GM23338 (cell line): ENCODE measurements at regions not wholly inside any gene's neighbourhood (a gene's known extent, or its start where the extent isn't known, plus 50 kb on each side); places are given as distances from the start of the nearest gene placed in this dataset.

Source experiments
- ATAC-seq: fragments of 200-7000 bp; cut with Tn5 transposase; 3 replicates; pipeline ENCODE4 v1.9.1; 2020
- DNase-seq: peaks from one replicate; pipeline ENCODE4 v3.0.0-alpha.2; 2015; ENCODE audit warnings: low spot score
- H2AFZ ChIP-seq: fragments of 200-600 bp; sonication (generic); 2 replicates; pipeline ENCODE4 v1.8.0; 2016; ENCODE audit warnings: antibody characterized with exemption, mild to moderate bottlenecking, moderate library complexity
- H3F3A ChIP-seq: fragments of 200-600 bp; sonication (generic); replicated peaks from 2 replicates; pipeline ENCODE4 v1.8.0; 2017; ENCODE audit warnings: antibody characterized with exemption, mixed run types, low read depth
- H3K27ac ChIP-seq: fragments of 200-600 bp; sonication (generic); 2 replicates; pipeline ENCODE4 v1.6.1; 2016; ENCODE audit warnings: low read depth
- H3K27me3 ChIP-seq: fragments of 200-600 bp; sonication (generic); 2 replicates; pipeline ENCODE4 v1.8.0; 2016; ENCODE audit warnings: mild to moderate bottlenecking, mixed run types, moderate library complexity; ENCODE audit not compliant: insufficient read depth
- H3K36me3 ChIP-seq: fragments of 200-600 bp; sonication (generic); 2 replicates; pipeline ENCODE4 v1.8.0; 2016; ENCODE audit warnings: mild to moderate bottlenecking; ENCODE audit not compliant: insufficient read depth
- H3K4me1 ChIP-seq: fragments of 200-600 bp; sonication (generic); 2 replicates; pipeline ENCODE4 v1.8.0; 2016; ENCODE audit warnings: mild to moderate bottlenecking, moderate library complexity; ENCODE audit not compliant: insufficient read depth
- H3K4me2 ChIP-seq: fragments of 200-600 bp; sonication (generic); 2 replicates; pipeline ENCODE4 v1.7.1; 2017; ENCODE audit warnings: mixed run types
- H3K4me3 ChIP-seq: fragments of 200-600 bp; sonication (generic); 2 replicates; pipeline ENCODE4 v1.6.1; 2016; ENCODE audit warnings: mixed run types
- H3K79me2 ChIP-seq: fragments of 200-600 bp; sonication (generic); replicated peaks from 2 replicates; pipeline ENCODE4 v1.8.0; 2017; ENCODE audit warnings: mild to moderate bottlenecking; ENCODE audit not compliant: insufficient read depth
- H3K9me2 ChIP-seq: fragments of 200-600 bp; sonication (generic); 2 replicates; pipeline ENCODE4 v1.8.0; 2017; ENCODE audit not compliant: insufficient read depth
- H4K20me1 ChIP-seq: fragments of 200-600 bp; sonication (generic); replicated peaks from 2 replicates; pipeline ENCODE4 v1.8.0; 2017; ENCODE audit warnings: mild to moderate bottlenecking; ENCODE audit not compliant: insufficient read depth
- H3K27ac Mint-ChIP-seq: 2 replicates; pipeline ENCODE4 v1.8.0; 2020; ENCODE audit warnings: inconsistent platforms, mild to moderate bottlenecking, moderate library complexity, mixed read lengths
- H3K27me3 Mint-ChIP-seq: 3 replicates; pipeline ENCODE4 v1.8.0; 2022; ENCODE audit warnings: low read depth, mild to moderate bottlenecking, moderate library complexity, mixed read lengths, inconsistent platforms; ENCODE audit not compliant: insufficient read depth, poor library complexity
- H3K36me3 Mint-ChIP-seq: 3 replicates; pipeline ENCODE4 v1.8.0; 2021; ENCODE audit warnings: low read depth, mild to moderate bottlenecking, inconsistent platforms, moderate library complexity, mixed read lengths
- H3K4me1 Mint-ChIP-seq: 3 replicates; pipeline ENCODE4 v1.8.0; 2020; ENCODE audit warnings: mild to moderate bottlenecking, inconsistent platforms, mixed read lengths
- H3K4me3 Mint-ChIP-seq: 3 replicates; pipeline ENCODE4 v1.8.0; 2021; ENCODE audit warnings: moderate library complexity, mild to moderate bottlenecking, inconsistent platforms, mixed read lengths
- H3K9me3 Mint-ChIP-seq: 3 replicates; pipeline ENCODE4 v1.8.0; 2020; ENCODE audit warnings: moderate library complexity, mild to moderate bottlenecking, inconsistent platforms, mixed read lengths
- CREB1 ChIP-seq: fragments of 250-450 bp; sonication (Bioruptor Pico); IDR thresholded peaks from 2 replicates; pipeline ENCODE4 v1.5.0; 2020; ENCODE audit warnings: low read depth, mild to moderate bottlenecking, moderate library complexity
- EZH2 ChIP-seq: fragments of 200-600 bp; sonication (generic); IDR thresholded peaks from one replicate; pipeline ENCODE4 v1.8.0; 2017; ENCODE audit warnings: antibody characterized with exemption, mild to moderate bottlenecking, low read depth; ENCODE audit not compliant: unreplicated experiment
- EZH2phosphoT487 ChIP-seq: fragments of 200-600 bp; sonication (generic); IDR thresholded peaks from one replicate; pipeline ENCODE4 v1.8.1; 2018; ENCODE audit warnings: antibody characterized with exemption; ENCODE audit not compliant: unreplicated experiment
- JUNB ChIP-seq: IDR thresholded peaks from one replicate; pipeline ENCODE4 v1.6.1; 2016; ENCODE audit warnings: antibody characterized with exemption; ENCODE audit not compliant: unreplicated experiment
- NANOG ChIP-seq: IDR thresholded peaks from 2 replicates; pipeline ENCODE4 v1.6.1; 2016; ENCODE audit warnings: antibody characterized with exemption, borderline replicate concordance
- POLR2AphosphoS5 ChIP-seq: IDR thresholded peaks from 2 replicates; pipeline ENCODE4 v1.6.1; 2016; ENCODE audit warnings: antibody characterized with exemption, low read depth
- REST ChIP-seq: IDR thresholded peaks from one replicate; pipeline ENCODE4 v1.6.1; 2018; ENCODE audit warnings: antibody characterized with exemption; ENCODE audit not compliant: unreplicated experiment
- STAT1 ChIP-seq: IDR thresholded peaks from one replicate; pipeline ENCODE4 v1.6.1; 2016; ENCODE audit warnings: antibody characterized with exemption; ENCODE audit not compliant: unreplicated experiment
- ZNF114 ChIP-seq: fragments of 250-450 bp; sonication (Bioruptor Pico); IDR thresholded peaks from 2 replicates; pipeline ENCODE4 v1.5.0; 2020; ENCODE audit warnings: mild to moderate bottlenecking, moderate library complexity
- TF ChIP-seq, protein P1 (sequence below), 2 experiments: fragments of 200-600 bp in 1 of 2; sonication (generic) in 1 of 2; conservative IDR thresholded peaks; 2 replicates each; pipeline versions ENCODE4 v1.5.1 to v1.6.1; 2016 to 2017; ENCODE audit warnings: antibody characterized with exemption in 2 of 2, low read depth in 2 of 2, mild to moderate bottlenecking in 2 of 2, moderate library complexity in 1 of 2

DNA sequence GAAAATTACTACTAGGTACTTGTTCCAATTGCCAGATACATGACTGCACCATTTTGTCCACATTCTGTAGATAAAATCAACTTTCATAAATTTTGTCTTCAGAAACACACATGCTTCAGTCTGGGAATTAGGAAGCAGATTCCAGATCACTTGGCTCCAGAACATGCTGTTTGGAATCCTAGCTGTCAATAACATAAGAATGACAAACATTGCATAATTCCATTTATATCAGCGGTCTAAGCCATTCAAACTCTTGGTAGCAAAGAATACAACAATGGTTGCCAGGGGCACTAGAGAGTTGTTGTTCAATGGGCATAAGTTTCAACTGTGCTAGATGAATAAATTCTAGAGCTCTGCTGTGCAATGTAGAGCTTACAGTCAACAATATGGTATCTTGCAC lies 1112.1 kb upstream of the AGA start:
- H3K9me3 Mint-ChIP-seq: no peaks in the 10 kb centered on the region
- Histone ChIP-seq H2AFZ (no peak overlapping the region), H3K4me3 (no peak overlapping the region), H3K4me2 (no peak overlapping the region), H3K9me2 (no peaks in the 10 kb centered on the region), H3K27ac (no peak overlapping the region), H3F3A (no peaks in the 10 kb centered on the region), H3K27me3 (no peaks in the 10 kb centered on the region), H3K4me1 (no peaks in the 10 kb centered on the region), H3K79me2 (no peaks in the 10 kb centered on the region), H4K20me1 (no peaks in the 10 kb centered on the region), H3K36me3 (no peaks in the 10 kb centered on the region)
- H3K27me3 Mint-ChIP-seq: no peaks in the 10 kb centered on the region
- no peak for TF ChIP-seq CREB1 (CRISPR knock-in tag)
- no peak for TF ChIP-seq REST
- no peak for TF ChIP-seq POLR2AphosphoS5
- TF ChIP-seq EZH2: no peak
- TF ChIP-seq, protein P1, sequence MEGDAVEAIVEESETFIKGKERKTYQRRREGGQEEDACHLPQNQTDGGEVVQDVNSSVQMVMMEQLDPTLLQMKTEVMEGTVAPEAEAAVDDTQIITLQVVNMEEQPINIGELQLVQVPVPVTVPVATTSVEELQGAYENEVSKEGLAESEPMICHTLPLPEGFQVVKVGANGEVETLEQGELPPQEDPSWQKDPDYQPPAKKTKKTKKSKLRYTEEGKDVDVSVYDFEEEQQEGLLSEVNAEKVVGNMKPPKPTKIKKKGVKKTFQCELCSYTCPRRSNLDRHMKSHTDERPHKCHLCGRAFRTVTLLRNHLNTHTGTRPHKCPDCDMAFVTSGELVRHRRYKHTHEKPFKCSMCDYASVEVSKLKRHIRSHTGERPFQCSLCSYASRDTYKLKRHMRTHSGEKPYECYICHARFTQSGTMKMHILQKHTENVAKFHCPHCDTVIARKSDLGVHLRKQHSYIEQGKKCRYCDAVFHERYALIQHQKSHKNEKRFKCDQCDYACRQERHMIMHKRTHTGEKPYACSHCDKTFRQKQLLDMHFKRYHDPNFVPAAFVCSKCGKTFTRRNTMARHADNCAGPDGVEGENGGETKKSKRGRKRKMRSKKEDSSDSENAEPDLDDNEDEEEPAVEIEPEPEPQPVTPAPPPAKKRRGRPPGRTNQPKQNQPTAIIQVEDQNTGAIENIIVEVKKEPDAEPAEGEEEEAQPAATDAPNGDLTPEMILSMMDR (conservative IDR thresholded peaks at IDR 0.05; ENCODE audit: low read depth in 2 of 2): no peak
- TF ChIP-seq JUNB: no peak
- no peak for TF ChIP-seq STAT1
- ATAC-seq: no peak
- DNase-seq: no peak
- no peak overlapping the region for H3K4me3 Mint-ChIP-seq
- H3K36me3 Mint-ChIP-seq: no peaks in the 10 kb centered on the region
- H3K27ac Mint-ChIP-seq: no peak overlapping the region
- no peaks in the 10 kb centered on the region for H3K4me1 Mint-ChIP-seq

- H3K4me3 Mint-ChIP-seq: no peak overlapping the region
- no peaks in the 10 kb centered on the region for H4K20me1 ChIP-seq
- DNase-seq: no peak
- H3K27me3 ChIP-seq: no peaks in the 10 kb centered on the region
- H3K9me3 Mint-ChIP-seq: no peaks in the 10 kb centered on the region; the same call in 2 of the 3 replicates
- H3K9me2 ChIP-seq: no peaks in the 10 kb centered on the region
- H3K4me3 ChIP-seq: no peak overlapping the region
- no peaks in the 10 kb centered on the region for H3F3A ChIP-seq
- no peaks in the 10 kb centered on the region for H3K36me3 Mint-ChIP-seq
- H3K4me2 ChIP-seq: no peak overlapping the region
- no peaks in the 10 kb centered on the region for H3K79me2 ChIP-seq
- H3K36me3 ChIP-seq: no peaks in the 10 kb centered on the region
- H3K4me1 ChIP-seq: no peaks in the 10 kb centered on the region
- no peak overlapping the region for H3K27ac Mint-ChIP-seq
- H2AFZ ChIP-seq: no peak overlapping the region
- H3K27ac ChIP-seq: no peak overlapping the region
- ATAC-seq: no peak
- no peaks in the 10 kb centered on the region for H3K4me1 Mint-ChIP-seq
- H3K27me3 Mint-ChIP-seq: no peaks in the 10 kb centered on the region
- TF ChIP-seq, protein P1 (conservative IDR thresholded peaks at IDR 0.05; ENCODE audit: low read depth in 2 of 2): no peak
- TF ChIP-seq NANOG (no peak), JUNB (no peak), EZH2 (no peak), CREB1 (CRISPR knock-in tag) (no peak), EZH2phosphoT487 (no peak), POLR2AphosphoS5 (no peak), REST (no peak), ZNF114 (CRISPR knock-in tag) (no peak)
Observed at GRCh38 chr4:178556796-178557195, 1114.6 kb upstream of the AGA start.
